Spleen (tissue), 11 donors: ENCODE measurements at regions not wholly inside any gene's neighbourhood (a gene's known extent, or its start where the extent isn't known, plus 50 kb on each side); places are given as distances from the start of the nearest gene placed in this dataset.
"Not testable (repeated sequence)": the region's sequence is repeated elsewhere in the genome, so short reads cannot be mapped to it uniquely, and the experiment has no call there.

Experiments used
- DNase-seq: peaks from one replicate; pipeline ENCODE4 v3.0.0-alpha.2; 2020
- H3K27ac ChIP-seq, 8 donors: fragments of 200-600 bp; sonication (generic) in 7 of 8; 1 replicate in 4 of 8; 2 replicates in 4 of 8; pipeline versions ENCODE4 v1.5.0 to v1.8.0; 2016 to 2021; ENCODE audit warnings: inconsistent platforms in 4 of 8, mild to moderate bottlenecking in 4 of 8, moderate library complexity in 1 of 8
- H3K27me3 ChIP-seq, 7 donors: fragments of 200-600 bp; sonication (generic) in 6 of 7; replicated peaks in 1 of 7; 1 replicate in 4 of 7; 2 replicates in 3 of 7; pipeline versions ENCODE4 v1.5.0 to v1.8.0; 2016 to 2021; ENCODE audit warnings: inconsistent platforms in 3 of 7, mild to moderate bottlenecking in 1 of 7
- H3K36me3 ChIP-seq, 6 donors: fragments of 200-600 bp; sonication (generic) in 5 of 6; 1 replicate in 4 of 6; 2 replicates in 2 of 6; pipeline versions ENCODE4 v1.5.0 to v1.8.0; 2016 to 2021; ENCODE audit warnings: inconsistent platforms in 2 of 6
- H3K4me1 ChIP-seq, 6 donors: fragments of 200-600 bp; sonication (generic) in 5 of 6; 1 replicate in 3 of 6; 2 replicates in 3 of 6; pipeline versions ENCODE4 v1.5.0 to v1.8.0; 2016 to 2021; ENCODE audit warnings: inconsistent platforms in 3 of 6
- H3K4me3 ChIP-seq, 8 donors: fragments of 200-600 bp; sonication (generic) in 7 of 8; 1 replicate in 4 of 8; 2 replicates in 4 of 8; pipeline versions ENCODE4 v1.5.0 to v1.8.0; 2016 to 2021; ENCODE audit warnings: inconsistent platforms in 4 of 8, mild to moderate bottlenecking in 4 of 8, moderate library complexity in 2 of 8
- H3K9me3 ChIP-seq, 8 donors: fragments of 200-600 bp; sonication (generic) in 7 of 8; 1 replicate in 4 of 8; 2 replicates in 4 of 8; pipeline versions ENCODE4 v1.5.0 to v1.8.0; 2016 to 2021; ENCODE audit warnings: inconsistent platforms in 4 of 8
- POLR2A ChIP-seq, 3 donors: fragments of 450-650 bp; IDR thresholded peaks; one replicate each; pipeline ENCODE4 v1.5.1; 2017; ENCODE audit warnings: antibody characterized with exemption in 3 of 3, mild to moderate bottlenecking in 1 of 3
- POLR2AphosphoS5 ChIP-seq, 3 donors: sonication (generic); formaldehyde crosslinking; IDR thresholded peaks; one replicate each; pipeline ENCODE4 v1.5.1; 2017; ENCODE audit warnings: antibody characterized with exemption in 3 of 3
- WGBS, 5 donors: extraction: QIAGEN DNeasy Blood & Tissue Kit in 3 of 5; methylation state at CpG; one replicate each; pipeline versions ENCODE4 v1.1.5 to v1.1.7; 2013 to 2018; 5-methylcytosine and 5-hydroxymethylcytosine counted together
- intact Hi-C: fragments of 100-400 bp; cut with DNase I; formaldehyde crosslinking; loops from one replicate; pipeline ENCODE4 v1.15.0; 2023; ENCODE audit warnings: low total_unique reads
- TF ChIP-seq, protein P1 (sequence below), 11 experiments: fragments of 200-600 bp in 7 of 11; fragments of 450-650 bp in 4 of 11; sonication (generic) in 4 of 11; IDR thresholded peaks in 8 of 11; conservative IDR thresholded peaks in 3 of 11; 1 replicate in 7 of 11; 2 replicates in 4 of 11; pipeline versions ENCODE4 v1.4.0 to v1.8.0; 2016 to 2021; ENCODE audit warnings: antibody characterized with exemption in 11 of 11, inconsistent platforms in 4 of 11, mild to moderate bottlenecking in 1 of 11
- donor health status: healthy with polysubstance abuse.
- donor health status: DM: no; HTN: no; CAD: no; lungs with moderate emphysema.
- donor health status: DM: no; HTN: no; CAD: no.
- donor health status: Bipolar disorder and iron deficiency.
- donor health status: healthy.
- donor health status: DM: no; HTN: no; CAD: no.
- donor health status: DM: yes; HTN: yes; CAD: no.

GRCh38 chr5:122515210-122515609 is 203.2 kb downstream of the SNCAIP start:
- DNase-seq, H3K9me3 ChIP-seq, H3K4me1 ChIP-seq, H3K27ac ChIP-seq, H3K4me3 ChIP-seq, H3K36me3 ChIP-seq, H3K27me3 ChIP-seq: not testable (repeated sequence)
- 90 to 97% (median 95%) methylated on average over 17 to 23 of the region's 23 CpGs for WGBS, 5 donors
- intact Hi-C loops: loop anchor here (5.0 kb wide), 1 partner anchor 852 kb away; no protein-coding TSS in a partner anchor

GRCh38 chr5:122515709-122516431 is 203.8 kb downstream of the SNCAIP start:
- no peaks in the 10 kb centered on the region for H3K36me3 ChIP-seq
- H3K9me3 ChIP-seq: no peaks in the 10 kb centered on the region
- no peak for DNase-seq
- TF ChIP-seq, protein P1, sequence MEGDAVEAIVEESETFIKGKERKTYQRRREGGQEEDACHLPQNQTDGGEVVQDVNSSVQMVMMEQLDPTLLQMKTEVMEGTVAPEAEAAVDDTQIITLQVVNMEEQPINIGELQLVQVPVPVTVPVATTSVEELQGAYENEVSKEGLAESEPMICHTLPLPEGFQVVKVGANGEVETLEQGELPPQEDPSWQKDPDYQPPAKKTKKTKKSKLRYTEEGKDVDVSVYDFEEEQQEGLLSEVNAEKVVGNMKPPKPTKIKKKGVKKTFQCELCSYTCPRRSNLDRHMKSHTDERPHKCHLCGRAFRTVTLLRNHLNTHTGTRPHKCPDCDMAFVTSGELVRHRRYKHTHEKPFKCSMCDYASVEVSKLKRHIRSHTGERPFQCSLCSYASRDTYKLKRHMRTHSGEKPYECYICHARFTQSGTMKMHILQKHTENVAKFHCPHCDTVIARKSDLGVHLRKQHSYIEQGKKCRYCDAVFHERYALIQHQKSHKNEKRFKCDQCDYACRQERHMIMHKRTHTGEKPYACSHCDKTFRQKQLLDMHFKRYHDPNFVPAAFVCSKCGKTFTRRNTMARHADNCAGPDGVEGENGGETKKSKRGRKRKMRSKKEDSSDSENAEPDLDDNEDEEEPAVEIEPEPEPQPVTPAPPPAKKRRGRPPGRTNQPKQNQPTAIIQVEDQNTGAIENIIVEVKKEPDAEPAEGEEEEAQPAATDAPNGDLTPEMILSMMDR (IDR thresholded peaks at IDR 0.05 in 8 of 11, conservative IDR thresholded peaks at IDR 0.05 in 3 of 11): peak; percentile 33 to 68 (median 51)
- no peak for TF ChIP-seq POLR2A (IDR thresholded peaks at IDR 0.05)
- 47 to 60% (median 52%) methylated on average over 6 of the region's 6 CpGs for WGBS, 5 donors
- H3K4me3 ChIP-seq: no peak overlapping the region
- H3K4me1 ChIP-seq: no peaks in the 10 kb centered on the region
- intact Hi-C loops: loop anchor here (5.0 kb wide), 1 partner anchor 851 kb away; no protein-coding TSS in a partner anchor
- no peak overlapping the region for H3K27ac ChIP-seq
- no peaks in the 10 kb centered on the region for H3K27me3 ChIP-seq

GRCh38 chr5:122516432-122516743 is 204.4 kb downstream of the SNCAIP start:
- WGBS, 5 donors: 66 to 81% (median 70%) methylated on average over 4 of the region's 4 CpGs
- intact Hi-C loops: loop anchor here (5.0 kb wide), 1 partner anchor 851 kb away; no protein-coding TSS in a partner anchor
- H3K36me3 ChIP-seq: no peaks in the 10 kb centered on the region
- TF ChIP-seq POLR2A (IDR thresholded peaks at IDR 0.05) (no peak), POLR2AphosphoS5 (IDR thresholded peaks at IDR 0.05) (no peak)
- TF ChIP-seq, protein P1 (IDR thresholded peaks at IDR 0.05 in 8 of 11, conservative IDR thresholded peaks at IDR 0.05 in 3 of 11): no peak
- no peak for DNase-seq
- H3K27me3 ChIP-seq: no peaks in the 10 kb centered on the region
- no peak overlapping the region for H3K4me3 ChIP-seq
- H3K4me1 ChIP-seq: no peaks in the 10 kb centered on the region
- H3K9me3 ChIP-seq: no peaks in the 10 kb centered on the region
- no peak overlapping the region for H3K27ac ChIP-seq

DNA sequence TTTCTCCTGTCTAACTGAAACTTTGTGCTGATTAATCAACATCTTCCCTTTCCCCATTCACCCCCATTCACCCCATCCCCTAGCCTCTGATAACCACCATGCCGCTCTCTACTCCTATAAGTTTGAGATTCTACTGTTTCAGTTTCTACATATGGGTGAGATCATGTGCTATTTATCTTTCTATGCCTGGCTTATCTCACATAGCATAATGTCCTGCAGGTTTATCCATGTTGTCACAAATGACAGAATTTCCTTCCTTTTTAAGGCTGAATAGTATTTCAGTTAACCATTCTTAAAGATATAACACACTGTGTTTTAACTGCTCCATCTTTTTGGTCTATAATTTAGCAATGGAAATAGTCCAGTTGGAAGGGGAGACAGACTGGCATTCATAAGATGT is 205.1 kb downstream of the SNCAIP start:
- WGBS, 5 donors: 82 to 97% (median 89%) methylated on average over 1 of the region's 1 CpG
- TF ChIP-seq POLR2A (IDR thresholded peaks at IDR 0.05): no peak
- TF ChIP-seq, protein P1 (IDR thresholded peaks at IDR 0.05 in 8 of 11, conservative IDR thresholded peaks at IDR 0.05 in 3 of 11): no peak
- no peak for TF ChIP-seq POLR2AphosphoS5 (IDR thresholded peaks at IDR 0.05)
- Histone ChIP-seq H3K4me3 (no peak overlapping the region), H3K36me3 (no peaks in the 10 kb centered on the region), H3K4me1 (no peaks in the 10 kb centered on the region), H3K27me3 (no peaks in the 10 kb centered on the region), H3K9me3 (no peaks in the 10 kb centered on the region), H3K27ac (no peak overlapping the region)
- DNase-seq: no peak
- intact Hi-C loops: loop anchor here (5.0 kb wide), 1 partner anchor 850 kb away; no protein-coding TSS in a partner anchor
